ENCODE measurements at regions not wholly inside any gene's neighbourhood (a gene's known extent, or its start where the extent isn't known, plus 50 kb on each side); places are given as distances from the start of the nearest gene placed in this dataset.

DNA sequence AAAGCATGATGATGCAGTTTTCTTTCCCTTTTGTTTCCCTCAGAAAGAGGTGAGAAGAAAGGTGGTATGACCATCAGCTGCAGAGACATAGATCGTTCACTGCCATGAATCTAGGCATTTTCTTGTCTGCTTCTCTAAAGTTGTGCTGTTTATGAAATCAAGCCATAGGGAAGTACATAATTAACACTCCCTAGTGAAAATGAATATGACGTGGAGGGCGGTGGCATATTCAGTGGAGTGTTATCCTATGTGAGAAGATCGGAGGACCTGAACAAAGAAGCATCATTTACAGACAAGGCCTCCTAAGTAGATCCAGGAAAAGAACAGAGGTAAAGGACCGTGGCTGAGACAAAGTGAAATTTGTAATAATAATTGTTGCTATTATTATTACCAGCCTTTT, 509.0 kb upstream of the SLC39A10 start:
- CTCF ChIA-PET (ENCODE audit: partially characterized antibody): no interaction called here
- no peak for TF ChIP-seq YY1 (IDR thresholded peaks at IDR 0.05; ENCODE audit: low read depth, low read length)
- TF ChIP-seq, protein P1, sequence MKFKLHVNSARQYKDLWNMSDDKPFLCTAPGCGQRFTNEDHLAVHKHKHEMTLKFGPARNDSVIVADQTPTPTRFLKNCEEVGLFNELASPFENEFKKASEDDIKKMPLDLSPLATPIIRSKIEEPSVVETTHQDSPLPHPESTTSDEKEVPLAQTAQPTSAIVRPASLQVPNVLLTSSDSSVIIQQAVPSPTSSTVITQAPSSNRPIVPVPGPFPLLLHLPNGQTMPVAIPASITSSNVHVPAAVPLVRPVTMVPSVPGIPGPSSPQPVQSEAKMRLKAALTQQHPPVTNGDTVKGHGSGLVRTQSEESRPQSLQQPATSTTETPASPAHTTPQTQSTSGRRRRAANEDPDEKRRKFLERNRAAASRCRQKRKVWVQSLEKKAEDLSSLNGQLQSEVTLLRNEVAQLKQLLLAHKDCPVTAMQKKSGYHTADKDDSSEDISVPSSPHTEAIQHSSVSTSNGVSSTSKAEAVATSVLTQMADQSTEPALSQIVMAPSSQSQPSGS (IDR thresholded peaks at IDR 0.05; ENCODE audit: low read length): no peak
- TF ChIP-seq, protein P2, sequence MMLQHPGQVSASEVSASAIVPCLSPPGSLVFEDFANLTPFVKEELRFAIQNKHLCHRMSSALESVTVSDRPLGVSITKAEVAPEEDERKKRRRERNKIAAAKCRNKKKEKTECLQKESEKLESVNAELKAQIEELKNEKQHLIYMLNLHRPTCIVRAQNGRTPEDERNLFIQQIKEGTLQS (IDR thresholded peaks at IDR 0.05; ENCODE audit: insufficient read depth, low read depth, low read length): no peak
- TF ChIP-seq GABPA (IDR thresholded peaks at IDR 0.05; ENCODE audit: borderline replicate concordance, insufficient read depth, low read length): no peak
- no peak for TF ChIP-seq NRF1 (IDR thresholded peaks at IDR 0.05; ENCODE audit: low read depth, low read length)
- TF ChIP-seq, protein P3, sequence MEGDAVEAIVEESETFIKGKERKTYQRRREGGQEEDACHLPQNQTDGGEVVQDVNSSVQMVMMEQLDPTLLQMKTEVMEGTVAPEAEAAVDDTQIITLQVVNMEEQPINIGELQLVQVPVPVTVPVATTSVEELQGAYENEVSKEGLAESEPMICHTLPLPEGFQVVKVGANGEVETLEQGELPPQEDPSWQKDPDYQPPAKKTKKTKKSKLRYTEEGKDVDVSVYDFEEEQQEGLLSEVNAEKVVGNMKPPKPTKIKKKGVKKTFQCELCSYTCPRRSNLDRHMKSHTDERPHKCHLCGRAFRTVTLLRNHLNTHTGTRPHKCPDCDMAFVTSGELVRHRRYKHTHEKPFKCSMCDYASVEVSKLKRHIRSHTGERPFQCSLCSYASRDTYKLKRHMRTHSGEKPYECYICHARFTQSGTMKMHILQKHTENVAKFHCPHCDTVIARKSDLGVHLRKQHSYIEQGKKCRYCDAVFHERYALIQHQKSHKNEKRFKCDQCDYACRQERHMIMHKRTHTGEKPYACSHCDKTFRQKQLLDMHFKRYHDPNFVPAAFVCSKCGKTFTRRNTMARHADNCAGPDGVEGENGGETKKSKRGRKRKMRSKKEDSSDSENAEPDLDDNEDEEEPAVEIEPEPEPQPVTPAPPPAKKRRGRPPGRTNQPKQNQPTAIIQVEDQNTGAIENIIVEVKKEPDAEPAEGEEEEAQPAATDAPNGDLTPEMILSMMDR (IDR thresholded peaks at IDR 0.05; ENCODE audit: control extremely low read depth in 1 of 3, insufficient read depth in 1 of 3, low read depth in 1 of 3, low read length in 3 of 3): no peak
- TF ChIP-seq TBP (IDR thresholded peaks at IDR 0.05; ENCODE audit: low read depth, low read length): no peak
- no peak for TF ChIP-seq EGR1 (IDR thresholded peaks at IDR 0.05; ENCODE audit: borderline replicate concordance, low read depth, low read length)
- no peak for TF ChIP-seq SIX5 (IDR thresholded peaks at IDR 0.05; ENCODE audit: low read depth, low read length)
- TF ChIP-seq CHD1 (IDR thresholded peaks at IDR 0.05; ENCODE audit: low read depth, low read length): no peak
- H3K56ac ChIP-seq (replicated peaks; ENCODE audit: insufficient read length, low read depth, low read length): no peak overlapping the region
- H4K5ac ChIP-seq (ENCODE audit: insufficient read length, low read depth, low read length): no peak overlapping the region
- no peaks in the 10 kb centered on the region for H3K27me3 ChIP-seq (replicated peaks in 1 of 4; ENCODE audit: control insufficient read depth in 3 of 4, extremely low read depth in 1 of 4, insufficient read depth in 3 of 4, low read length in 3 of 4)
- H3K4me2 ChIP-seq (ENCODE audit: insufficient read depth in 1 of 2, low read depth in 2 of 2, low read length in 2 of 2): no peak overlapping the region
- no peak overlapping the region for H2BK12ac ChIP-seq (ENCODE audit: low read depth, low read length)
- no peak overlapping the region for H4K8ac ChIP-seq (ENCODE audit: extremely low read depth, insufficient read depth, low read length)
- H3K27ac ChIP-seq (ENCODE audit: low read depth, low read length): no peak overlapping the region
- 88% methylated on average over 5 of the region's 5 CpGs; no CpG with 5 or more reads in 1 of the 2 experiments for WGBS, 2 experiments (ENCODE audit: extremely low coverage in 1 of 2, insufficient coverage in 1 of 2, insufficient read length in 1 of 2, insufficient replicate concordance in 2 of 2, low coverage in 1 of 2, low lambda C conversion rate in 2 of 2, missing lambda C conversion rate in 1 of 2)
- no peaks in the 10 kb centered on the region for H3K36me3 ChIP-seq (ENCODE audit: control insufficient read depth in 2 of 4, insufficient read depth in 4 of 4, low read length in 3 of 4)
- H4K91ac ChIP-seq (replicated peaks; ENCODE audit: insufficient read length, low read length): no peak overlapping the region
- DNase-seq (ENCODE audit: low read depth in 1 of 2, low spot score in 2 of 2) (no peak), FAIRE-seq (no peak)
- peaks cover 0 to 3% of the 10 kb centered on the region in 2 experiments; a peak in 1 of 4 replicates for H3K9me3 ChIP-seq (ENCODE audit: insufficient read depth in 2 of 2, low read depth in 1 of 2, low read length in 1 of 2)
- H3K23me2 ChIP-seq (ENCODE audit: low read depth, low read length): no peaks in the 10 kb centered on the region
- no peak overlapping the region for H3K4ac ChIP-seq (replicated peaks; ENCODE audit: insufficient read length, low read depth, low read length)
- H3K4me1 ChIP-seq (replicated peaks in 1 of 4; ENCODE audit: control insufficient read depth in 3 of 4, insufficient read depth in 4 of 4, low read length in 3 of 4): no peaks in the 10 kb centered on the region
- no peak overlapping the region for H2BK15ac ChIP-seq (ENCODE audit: low read length)
- H3K9ac ChIP-seq (replicated peaks in 1 of 4; ENCODE audit: extremely low read depth in 1 of 4, low read depth in 3 of 4, low read length in 3 of 4): no peak overlapping the region
- H3K23ac ChIP-seq (ENCODE audit: insufficient read length): no peak overlapping the region
- no peak overlapping the region for H2BK5ac ChIP-seq (ENCODE audit: low read depth, low read length)
- H4K20me1 ChIP-seq (replicated peaks in 1 of 2; ENCODE audit: control insufficient read depth in 1 of 2, insufficient read depth in 2 of 2, low read length in 2 of 2): no peaks in the 10 kb centered on the region
- no peak overlapping the region for H3K14ac ChIP-seq (ENCODE audit: insufficient read length)
- H2AFZ ChIP-seq (ENCODE audit: low read length): 0 out of 2 replicates have a peak overlapping the region, but pooled peaks have one; percentile 5
- H2AK5ac ChIP-seq (ENCODE audit: low read depth, low read length): no peak overlapping the region
- H2BK120ac ChIP-seq (replicated peaks; ENCODE audit: low read depth, low read length): no peak overlapping the region
- no peaks in the 10 kb centered on the region for H3K79me1 ChIP-seq (ENCODE audit: low read depth, low read length)
- H3K4me3 ChIP-seq (ENCODE audit: extremely low read depth in 1 of 4, insufficient read depth in 2 of 4, low read depth in 3 of 4, low read length in 4 of 4): no peak overlapping the region
- POLR2A ChIA-PET (ENCODE audit: partially characterized antibody): no interaction called here
- no peak overlapping the region for H2BK20ac ChIP-seq (ENCODE audit: low read length)
- H3K79me2 ChIP-seq (ENCODE audit: control insufficient read depth in 1 of 2, insufficient read depth in 2 of 2, low read length in 2 of 2): no peaks in the 10 kb centered on the region
- no peak overlapping the region for H3K18ac ChIP-seq (ENCODE audit: extremely low read depth, low read length)
